ENCODE measurements at regions not wholly inside any gene's neighbourhood (a gene's known extent, or its start where the extent isn't known, plus 50 kb on each side); places are given as distances from the start of the nearest gene placed in this dataset.

- TF ChIP-seq CTCF (conservative IDR thresholded peaks at IDR 0.05; ENCODE audit: low read depth, low read length) (no peak), MAFK (IDR thresholded peaks at IDR 0.05; ENCODE audit: low read depth, low read length) (no peak), CEBPB (IDR thresholded peaks at IDR 0.05; ENCODE audit: low read depth, low read length) (no peak), USF2 (IDR thresholded peaks at IDR 0.05; ENCODE audit: low read depth, low read length) (no peak)
These were observed 116.7 kb upstream of the PROK2 start for GRCh38 chr3:71901645-71902044.

Measured in IMR-90 (cell line).